Esophagus squamous epithelium (tissue), 4 donors: ENCODE measurements at regions not wholly inside any gene's neighbourhood (a gene's known extent, or its start where the extent isn't known, plus 50 kb on each side); places are given as distances from the start of the nearest gene placed in this dataset.

Experiments
- CTCF ChIP-seq, 6 experiments: fragments of 450-650 bp in 4 of 6; fragments of 200-600 bp in 2 of 6; sonication (generic) in 2 of 6; IDR thresholded peaks; one replicate each; pipeline ENCODE4 v1.5.1; 2016 to 2019; ENCODE audit warnings: antibody characterized with exemption in 6 of 6, mild to moderate bottlenecking in 4 of 6, moderate library complexity in 4 of 6
- POLR2A ChIP-seq, 4 donors: fragments of 450-650 bp; IDR thresholded peaks; one replicate each; pipeline ENCODE4 v1.6.1; 2017; ENCODE audit warnings: antibody characterized with exemption in 4 of 4, mild to moderate bottlenecking in 4 of 4, moderate library complexity in 3 of 4

GRCh38 chr9:134498814-134499166 lies 142.8 kb upstream of the COL5A1 start:
- TF ChIP-seq CTCF (IDR thresholded peaks at IDR 0.05) (no peak), POLR2A (IDR thresholded peaks at IDR 0.05) (no peak)
